Vagina (tissue), 2 donors: ENCODE measurements at regions not wholly inside any gene's neighbourhood (a gene's known extent, or its start where the extent isn't known, plus 50 kb on each side); places are given as distances from the start of the nearest gene placed in this dataset.

Experiments
- POLR2A ChIP-seq, 2 donors: fragments of 450-650 bp; IDR thresholded peaks; one replicate each; pipeline ENCODE4 v1.6.1; 2017; ENCODE audit warnings: antibody characterized with exemption in 2 of 2, mild to moderate bottlenecking in 2 of 2, moderate library complexity in 2 of 2
- TF ChIP-seq, protein P1 (sequence below), 3 experiments: fragments of 450-650 bp in 2 of 3; fragments of 200-600 bp in 1 of 3; sonication (generic) in 1 of 3; IDR thresholded peaks; one replicate each; pipeline ENCODE4 v1.5.1; 2017 to 2019; ENCODE audit warnings: antibody characterized with exemption in 3 of 3, mild to moderate bottlenecking in 2 of 3, moderate library complexity in 2 of 3

DNA sequence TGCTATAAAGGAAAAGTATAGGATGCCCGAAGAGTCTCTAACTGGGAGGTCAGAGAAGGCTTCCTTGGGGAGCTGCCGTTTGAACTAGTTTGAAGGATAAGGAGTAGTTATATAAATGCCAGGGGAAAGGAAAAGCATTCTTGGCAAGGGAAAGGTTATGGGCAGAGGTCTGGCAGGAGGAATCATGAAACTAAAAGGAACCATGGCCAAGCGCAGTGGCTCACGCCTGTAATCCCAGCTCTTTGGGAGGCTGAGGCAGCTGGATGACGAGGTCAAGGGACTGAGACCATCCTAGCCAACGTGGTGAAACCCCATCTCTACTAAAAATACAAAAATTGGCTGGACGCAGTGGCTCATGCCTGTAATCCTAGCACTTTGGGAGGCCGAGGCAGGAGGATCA is 66.8 kb upstream of the EPCAM start:
- TF ChIP-seq, protein P1, sequence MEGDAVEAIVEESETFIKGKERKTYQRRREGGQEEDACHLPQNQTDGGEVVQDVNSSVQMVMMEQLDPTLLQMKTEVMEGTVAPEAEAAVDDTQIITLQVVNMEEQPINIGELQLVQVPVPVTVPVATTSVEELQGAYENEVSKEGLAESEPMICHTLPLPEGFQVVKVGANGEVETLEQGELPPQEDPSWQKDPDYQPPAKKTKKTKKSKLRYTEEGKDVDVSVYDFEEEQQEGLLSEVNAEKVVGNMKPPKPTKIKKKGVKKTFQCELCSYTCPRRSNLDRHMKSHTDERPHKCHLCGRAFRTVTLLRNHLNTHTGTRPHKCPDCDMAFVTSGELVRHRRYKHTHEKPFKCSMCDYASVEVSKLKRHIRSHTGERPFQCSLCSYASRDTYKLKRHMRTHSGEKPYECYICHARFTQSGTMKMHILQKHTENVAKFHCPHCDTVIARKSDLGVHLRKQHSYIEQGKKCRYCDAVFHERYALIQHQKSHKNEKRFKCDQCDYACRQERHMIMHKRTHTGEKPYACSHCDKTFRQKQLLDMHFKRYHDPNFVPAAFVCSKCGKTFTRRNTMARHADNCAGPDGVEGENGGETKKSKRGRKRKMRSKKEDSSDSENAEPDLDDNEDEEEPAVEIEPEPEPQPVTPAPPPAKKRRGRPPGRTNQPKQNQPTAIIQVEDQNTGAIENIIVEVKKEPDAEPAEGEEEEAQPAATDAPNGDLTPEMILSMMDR (IDR thresholded peaks at IDR 0.05): no peak
- TF ChIP-seq POLR2A (IDR thresholded peaks at IDR 0.05): no peak
